Panc1 (cell line): ENCODE measurements at regions not wholly inside any gene's neighbourhood (a gene's known extent, or its start where the extent isn't known, plus 50 kb on each side); places are given as distances from the start of the nearest gene placed in this dataset.

Experiments used
- ATAC-seq: fragments of 200-7000 bp; cut with Tn5 transposase; 2 replicates; pipeline ENCODE4 v1.9.1; 2020; ENCODE audit warnings: mild to moderate bottlenecking, moderate library complexity
- BruUV-seq: library from RNA; stranded (reverse); fragments of 400-500 nt; replicated peaks from 2 replicates; lab custom pipeline; 2021; lab: Mats Ljungman, UMichigan
- CTCF ChIA-PET: fragments of 300-600 bp; sonication (Branson Sonifier 250); formaldehyde crosslinking; loops from one replicate; lab custom pipeline; 2022; ENCODE audit warnings: antibody characterized with exemption; lab: Charles Lee
- POLR2A ChIA-PET: fragments of 300-600 bp; sonication (Branson Sonifier 250); formaldehyde crosslinking; loops from one replicate; lab custom pipeline; 2022; ENCODE audit warnings: antibody characterized with exemption; lab: Charles Lee
- DNase-seq: peaks from one replicate; pipeline ENCODE4 v3.0.0-alpha.2; 2010; ENCODE audit warnings: low read depth, low spot score
- H3K27ac ChIP-seq: 2 replicates; pipeline ENCODE4 v1.5.1; 2011; ENCODE audit warnings: mild to moderate bottlenecking, low read length, inconsistent platforms
- H3K27me3 ChIP-seq: fragments of 200-500 bp; sonication (Bioruptor generic); 2 replicates; pipeline ENCODE4 v1.6.0; 2014; ENCODE audit warnings: low read length, inconsistent platforms; ENCODE audit not compliant: control insufficient read depth, insufficient read depth
- H3K36me3 ChIP-seq: fragments of 200-500 bp; sonication (Bioruptor generic); 2 replicates; pipeline ENCODE4 v1.5.1; 2014; ENCODE audit warnings: inconsistent platforms, mild to moderate bottlenecking, low read length, moderate library complexity; ENCODE audit not compliant: control insufficient read depth, insufficient read depth
- H3K4me1 ChIP-seq: 2 replicates; pipeline ENCODE4 v1.5.1; 2011; ENCODE audit warnings: inconsistent platforms, mild to moderate bottlenecking, low read length, moderate library complexity; ENCODE audit not compliant: control insufficient read depth, insufficient read depth
- H3K4me3 ChIP-seq, 2 experiments: 2 replicates each; pipeline ENCODE4 v1.5.1; 2011 to 2012; ENCODE audit warnings: low read depth in 2 of 2, low read length in 2 of 2, mild to moderate bottlenecking in 2 of 2, inconsistent platforms in 1 of 2, moderate library complexity in 1 of 2
- H3K9me3 ChIP-seq: fragments of 200-500 bp; sonication (Bioruptor generic); 2 replicates; pipeline ENCODE4 v1.5.1; 2014; ENCODE audit warnings: low read depth, mild to moderate bottlenecking, inconsistent platforms, low read length, moderate library complexity; ENCODE audit not compliant: control insufficient read depth, insufficient read depth
- CTCF ChIP-seq: fragments of 450-650 bp; IDR thresholded peaks from 2 replicates; pipeline ENCODE4 v1.5.1; 2017; ENCODE audit warnings: mild to moderate bottlenecking
- POLR2AphosphoS5 ChIP-seq: IDR thresholded peaks from 2 replicates; pipeline ENCODE4 v1.6.1; 2012; ENCODE audit warnings: mild to moderate bottlenecking, low read depth, low read length, moderate library complexity
- REST ChIP-seq, 2 experiments: IDR thresholded peaks; 2 replicates each; pipeline ENCODE4 v1.6.1; 2011 to 2012; ENCODE audit warnings: low read depth in 2 of 2, control low read depth in 1 of 2, low read length in 1 of 2, mild to moderate bottlenecking in 1 of 2, moderate library complexity in 1 of 2; ENCODE audit not compliant: insufficient read depth in 1 of 2
- SIN3A ChIP-seq: IDR thresholded peaks from 2 replicates; pipeline ENCODE4 v1.6.1; 2012; ENCODE audit warnings: low read depth, mild to moderate bottlenecking, low read length, moderate library complexity, borderline replicate concordance; ENCODE audit not compliant: insufficient read depth
- TCF7L2 ChIP-seq: IDR thresholded peaks from 2 replicates; pipeline ENCODE4 v1.6.1; 2011; ENCODE audit warnings: mild to moderate bottlenecking, low read depth, low read length, inconsistent platforms
- in situ Hi-C: cut with HindIII; loops from 2 replicates; pipeline ENCODE4 v1.10.0; 2016; ENCODE audit warnings: low sequenced_read_pairs, low pct_unique_long_range_greater_than_20kb
- intact Hi-C: fragments of 100-400 bp; cut with micrococcal nuclease; formaldehyde crosslinking; loops from one replicate; pipeline ENCODE4 v1.10.0; 2022; ENCODE audit not compliant: unreplicated experiment

- intact Hi-C loops, result no loop called here
- in situ Hi-C loops, result no loop called here
- TF ChIP-seq TCF7L2 (no peak), SIN3A (no peak), REST (IDR thresholded peaks at IDR 0.05; ENCODE audit: insufficient read depth in 1 of 2, low read depth in 2 of 2, low read length in 1 of 2) (no peak), POLR2AphosphoS5 (no peak)
- no peak for ATAC-seq
- H3K36me3 ChIP-seq, result no peaks in the 10 kb centered on the region
- no peaks in the 10 kb centered on the region for H3K9me3 ChIP-seq
- H3K4me3 ChIP-seq, result no peak overlapping the region
- H3K27ac ChIP-seq, result no peak overlapping the region
- BruUV-seq, result no TSS peak
- H3K4me1 ChIP-seq, result no peaks in the 10 kb centered on the region
- ChIA-PET CTCF (no interaction called here), POLR2A (no interaction called here)
- no peak for DNase-seq
- H3K27me3 ChIP-seq, result peaks cover 21% of the 10 kb centered on the region
Observed at GRCh38 chr2:556485-556884, 120.7 kb downstream of the TMEM18 start.

- H3K27ac ChIP-seq, result no peak overlapping the region
- BruUV-seq, result no TSS peak
- H3K27me3 ChIP-seq, result peaks cover 13% of the 10 kb centered on the region
- H3K4me1 ChIP-seq, result no peaks in the 10 kb centered on the region
- intact Hi-C loops, result no loop called here
- ATAC-seq, result no peak
- in situ Hi-C loops, result no loop called here
- TF ChIP-seq SIN3A (no peak), REST (IDR thresholded peaks at IDR 0.05; ENCODE audit: insufficient read depth in 1 of 2, low read depth in 2 of 2, low read length in 1 of 2) (no peak), POLR2AphosphoS5 (no peak), CTCF (no peak), TCF7L2 (no peak)
- ChIA-PET POLR2A (no interaction called here), CTCF (no interaction called here)
- H3K4me3 ChIP-seq, result no peak overlapping the region
- DNase-seq, result no peak
- no peaks in the 10 kb centered on the region for H3K9me3 ChIP-seq
- no peaks in the 10 kb centered on the region for H3K36me3 ChIP-seq
Observed at GRCh38 chr2:555164-555922, 121.9 kb downstream of the TMEM18 start.
